ENCODE measurements at regions not wholly inside any gene's neighbourhood (a gene's known extent, or its start where the extent isn't known, plus 50 kb on each side); places are given as distances from the start of the nearest gene placed in this dataset.

DNA sequence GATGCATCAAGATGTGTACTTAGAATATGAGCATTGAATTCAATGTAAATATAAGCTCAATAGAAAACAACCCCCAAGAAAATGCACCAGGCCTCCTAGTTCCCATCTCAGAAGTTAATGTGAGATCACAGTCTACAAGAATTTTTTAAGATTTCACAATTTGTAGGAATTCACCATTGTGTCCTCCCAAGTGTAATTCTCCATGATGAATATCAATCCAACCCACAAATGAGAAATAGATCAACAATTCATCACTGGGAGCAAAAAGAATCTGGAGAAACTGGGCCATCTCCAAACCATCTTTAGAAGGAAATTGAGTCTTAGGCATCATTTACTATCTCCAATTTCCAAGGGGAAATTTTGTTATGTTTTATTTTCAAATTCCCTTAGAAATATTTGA lies 310.5 kb upstream of the GOT2 start:
- DNase-seq (ENCODE audit: low spot score) (no peak), ATAC-seq (no peak)
- Histone ChIP-seq H3K79me2 (replicated peaks; ENCODE audit: insufficient read depth) (no peaks in the 10 kb centered on the region), H3K4me2 (no peak overlapping the region), H3K4me1 (ENCODE audit: insufficient read depth) (no peaks in the 10 kb centered on the region), H3F3A (replicated peaks; ENCODE audit: low read depth) (no peaks in the 10 kb centered on the region), H2AFZ (no peak overlapping the region), H3K4me3 (no peak overlapping the region), H3K27me3 (ENCODE audit: insufficient read depth) (no peaks in the 10 kb centered on the region), H3K9me2 (ENCODE audit: insufficient read depth) (peaks cover 11% of the 10 kb centered on the region; the same call in 1 of the 2 replicates), H4K20me1 (replicated peaks; ENCODE audit: insufficient read depth) (no peaks in the 10 kb centered on the region), H3K36me3 (ENCODE audit: insufficient read depth) (no peaks in the 10 kb centered on the region), H3K27ac (ENCODE audit: low read depth) (no peak overlapping the region)
- TF ChIP-seq, protein P1, sequence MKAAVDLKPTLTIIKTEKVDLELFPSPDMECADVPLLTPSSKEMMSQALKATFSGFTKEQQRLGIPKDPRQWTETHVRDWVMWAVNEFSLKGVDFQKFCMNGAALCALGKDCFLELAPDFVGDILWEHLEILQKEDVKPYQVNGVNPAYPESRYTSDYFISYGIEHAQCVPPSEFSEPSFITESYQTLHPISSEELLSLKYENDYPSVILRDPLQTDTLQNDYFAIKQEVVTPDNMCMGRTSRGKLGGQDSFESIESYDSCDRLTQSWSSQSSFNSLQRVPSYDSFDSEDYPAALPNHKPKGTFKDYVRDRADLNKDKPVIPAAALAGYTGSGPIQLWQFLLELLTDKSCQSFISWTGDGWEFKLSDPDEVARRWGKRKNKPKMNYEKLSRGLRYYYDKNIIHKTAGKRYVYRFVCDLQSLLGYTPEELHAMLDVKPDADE (IDR thresholded peaks at IDR 0.05) = no peak
- H3K36me3 Mint-ChIP-seq (ENCODE audit: low read depth) = no peaks in the 10 kb centered on the region
- no peaks in the 10 kb centered on the region for H3K4me1 Mint-ChIP-seq
- no peak overlapping the region for H3K4me3 Mint-ChIP-seq
- no peaks in the 10 kb centered on the region for H3K9me3 Mint-ChIP-seq
- H3K27me3 Mint-ChIP-seq (ENCODE audit: insufficient read depth, low read depth, poor library complexity) = no peaks in the 10 kb centered on the region
- no peak overlapping the region for H3K27ac Mint-ChIP-seq

DNA sequence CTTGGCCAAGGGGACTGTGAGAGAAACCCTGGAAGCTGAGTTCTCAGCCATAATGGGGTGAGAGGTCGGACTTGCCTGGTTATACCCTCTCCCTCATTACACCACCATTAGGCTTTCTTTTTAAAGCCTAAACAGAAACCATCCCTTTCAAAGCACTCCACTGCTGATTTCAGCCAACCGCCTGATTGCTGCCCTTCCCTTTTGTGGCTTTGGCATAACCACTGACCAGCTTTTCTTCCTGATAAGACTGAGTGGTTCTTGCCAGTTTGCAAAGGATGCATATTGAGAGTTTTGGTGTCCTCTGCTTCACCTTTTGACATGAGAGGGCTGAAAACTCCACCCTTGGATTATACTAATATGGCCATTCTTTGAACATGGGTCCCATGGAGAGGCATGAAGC lies 308.2 kb upstream of the GOT2 start:
- Histone ChIP-seq H3F3A (replicated peaks; ENCODE audit: low read depth) (no peaks in the 10 kb centered on the region), H3K36me3 (ENCODE audit: insufficient read depth) (no peaks in the 10 kb centered on the region), H2AFZ (no peak overlapping the region), H4K20me1 (replicated peaks; ENCODE audit: insufficient read depth) (no peaks in the 10 kb centered on the region), H3K27me3 (ENCODE audit: insufficient read depth) (no peaks in the 10 kb centered on the region), H3K9me2 (ENCODE audit: insufficient read depth) (peaks cover 11% of the 10 kb centered on the region; the same call in 1 of the 2 replicates), H3K4me1 (ENCODE audit: insufficient read depth) (no peaks in the 10 kb centered on the region), H3K27ac (ENCODE audit: low read depth) (no peak overlapping the region), H3K4me2 (no peak overlapping the region), H3K79me2 (replicated peaks; ENCODE audit: insufficient read depth) (no peaks in the 10 kb centered on the region), H3K4me3 (no peak overlapping the region)
- no peaks in the 10 kb centered on the region for H3K27me3 Mint-ChIP-seq (ENCODE audit: insufficient read depth, low read depth, poor library complexity)
- no peaks in the 10 kb centered on the region for H3K4me1 Mint-ChIP-seq
- no peaks in the 10 kb centered on the region for H3K9me3 Mint-ChIP-seq
- H3K4me3 Mint-ChIP-seq = no peak overlapping the region
- DNase-seq (ENCODE audit: low spot score) = no peak
- no peak for ATAC-seq
- H3K36me3 Mint-ChIP-seq (ENCODE audit: low read depth) = no peaks in the 10 kb centered on the region
- no peak overlapping the region for H3K27ac Mint-ChIP-seq
- TF ChIP-seq CREB1 (CRISPR knock-in tag; IDR thresholded peaks at IDR 0.05; ENCODE audit: low read depth) = no peak
- TF ChIP-seq EZH2phosphoT487 (IDR thresholded peaks at IDR 0.05; ENCODE audit: unreplicated experiment) = no peak
- TF ChIP-seq, protein P1 (IDR thresholded peaks at IDR 0.05) = no peak
- TF ChIP-seq, protein P2, sequence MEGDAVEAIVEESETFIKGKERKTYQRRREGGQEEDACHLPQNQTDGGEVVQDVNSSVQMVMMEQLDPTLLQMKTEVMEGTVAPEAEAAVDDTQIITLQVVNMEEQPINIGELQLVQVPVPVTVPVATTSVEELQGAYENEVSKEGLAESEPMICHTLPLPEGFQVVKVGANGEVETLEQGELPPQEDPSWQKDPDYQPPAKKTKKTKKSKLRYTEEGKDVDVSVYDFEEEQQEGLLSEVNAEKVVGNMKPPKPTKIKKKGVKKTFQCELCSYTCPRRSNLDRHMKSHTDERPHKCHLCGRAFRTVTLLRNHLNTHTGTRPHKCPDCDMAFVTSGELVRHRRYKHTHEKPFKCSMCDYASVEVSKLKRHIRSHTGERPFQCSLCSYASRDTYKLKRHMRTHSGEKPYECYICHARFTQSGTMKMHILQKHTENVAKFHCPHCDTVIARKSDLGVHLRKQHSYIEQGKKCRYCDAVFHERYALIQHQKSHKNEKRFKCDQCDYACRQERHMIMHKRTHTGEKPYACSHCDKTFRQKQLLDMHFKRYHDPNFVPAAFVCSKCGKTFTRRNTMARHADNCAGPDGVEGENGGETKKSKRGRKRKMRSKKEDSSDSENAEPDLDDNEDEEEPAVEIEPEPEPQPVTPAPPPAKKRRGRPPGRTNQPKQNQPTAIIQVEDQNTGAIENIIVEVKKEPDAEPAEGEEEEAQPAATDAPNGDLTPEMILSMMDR (conservative IDR thresholded peaks at IDR 0.05; ENCODE audit: low read depth in 2 of 2) = no peak
- TF ChIP-seq NANOG (IDR thresholded peaks at IDR 0.05; ENCODE audit: borderline replicate concordance) = no peak
- no peak for TF ChIP-seq STAT1 (IDR thresholded peaks at IDR 0.05; ENCODE audit: unreplicated experiment)
- no peak for TF ChIP-seq ZNF114 (CRISPR knock-in tag; IDR thresholded peaks at IDR 0.05)
- TF ChIP-seq, protein P3, sequence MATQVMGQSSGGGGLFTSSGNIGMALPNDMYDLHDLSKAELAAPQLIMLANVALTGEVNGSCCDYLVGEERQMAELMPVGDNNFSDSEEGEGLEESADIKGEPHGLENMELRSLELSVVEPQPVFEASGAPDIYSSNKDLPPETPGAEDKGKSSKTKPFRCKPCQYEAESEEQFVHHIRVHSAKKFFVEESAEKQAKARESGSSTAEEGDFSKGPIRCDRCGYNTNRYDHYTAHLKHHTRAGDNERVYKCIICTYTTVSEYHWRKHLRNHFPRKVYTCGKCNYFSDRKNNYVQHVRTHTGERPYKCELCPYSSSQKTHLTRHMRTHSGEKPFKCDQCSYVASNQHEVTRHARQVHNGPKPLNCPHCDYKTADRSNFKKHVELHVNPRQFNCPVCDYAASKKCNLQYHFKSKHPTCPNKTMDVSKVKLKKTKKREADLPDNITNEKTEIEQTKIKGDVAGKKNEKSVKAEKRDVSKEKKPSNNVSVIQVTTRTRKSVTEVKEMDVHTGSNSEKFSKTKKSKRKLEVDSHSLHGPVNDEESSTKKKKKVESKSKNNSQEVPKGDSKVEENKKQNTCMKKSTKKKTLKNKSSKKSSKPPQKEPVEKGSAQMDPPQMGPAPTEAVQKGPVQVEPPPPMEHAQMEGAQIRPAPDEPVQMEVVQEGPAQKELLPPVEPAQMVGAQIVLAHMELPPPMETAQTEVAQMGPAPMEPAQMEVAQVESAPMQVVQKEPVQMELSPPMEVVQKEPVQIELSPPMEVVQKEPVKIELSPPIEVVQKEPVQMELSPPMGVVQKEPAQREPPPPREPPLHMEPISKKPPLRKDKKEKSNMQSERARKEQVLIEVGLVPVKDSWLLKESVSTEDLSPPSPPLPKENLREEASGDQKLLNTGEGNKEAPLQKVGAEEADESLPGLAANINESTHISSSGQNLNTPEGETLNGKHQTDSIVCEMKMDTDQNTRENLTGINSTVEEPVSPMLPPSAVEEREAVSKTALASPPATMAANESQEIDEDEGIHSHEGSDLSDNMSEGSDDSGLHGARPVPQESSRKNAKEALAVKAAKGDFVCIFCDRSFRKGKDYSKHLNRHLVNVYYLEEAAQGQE (IDR thresholded peaks at IDR 0.05; ENCODE audit: unreplicated experiment) = no peak
- TF ChIP-seq JUNB (IDR thresholded peaks at IDR 0.05; ENCODE audit: unreplicated experiment) = no peak
- no peak for TF ChIP-seq ZNF331 (CRISPR knock-in tag; IDR thresholded peaks at IDR 0.05; ENCODE audit: low read depth)
- no peak for TF ChIP-seq EZH2 (IDR thresholded peaks at IDR 0.05; ENCODE audit: low read depth, unreplicated experiment)
